Glomerular visceral epithelial cell (primary cell): ENCODE measurements at regions not wholly inside any gene's neighbourhood (a gene's known extent, or its start where the extent isn't known, plus 50 kb on each side); places are given as distances from the start of the nearest gene placed in this dataset.
A peak's percentile ranks its signal among the peaks of the same experiment; 100 is the strongest.

Experiments
- DNase-seq: peaks from one replicate; pipeline ENCODE4 v3.0.0-alpha.2; 2016; ENCODE audit errors: extremely low spot score

GRCh38 chr12:69062621-69063237 is 129.8 kb upstream of the CPM start:
- DNase-seq = no peak

GRCh38 chr12:69064734-69065443 is 131.9 kb upstream of the CPM start:
- no peak for DNase-seq

GRCh38 chr12:69065775-69066174 is 132.8 kb upstream of the CPM start:
- DNase-seq = no peak

- no peak for DNase-seq
These were observed 133.8 kb upstream of the CPM start for GRCh38 chr12:69066492-69067373.

- DNase-seq = no peak
These were observed 134.7 kb upstream of the CPM start for GRCh38 chr12:69067713-69068112.

- DNase-seq = peak; percentile 84
These were observed 135.5 kb upstream of the CPM start for GRCh38 chr12:69068448-69068847.

- no peak for DNase-seq
These were observed 136.5 kb upstream of the CPM start for GRCh38 chr12:69069479-69069878.

GRCh38 chr12:69070319-69071090 is 137.5 kb upstream of the CPM start:
- peak; percentile 68 for DNase-seq

- no peak for DNase-seq
These were observed 138.1 kb upstream of the CPM start for GRCh38 chr12:69071091-69071370.

GRCh38 chr12:69073035-69073434 is 140.1 kb upstream of the CPM start:
- no peak for DNase-seq

GRCh38 chr12:69074556-69075349 is 141.8 kb upstream of the CPM start:
- DNase-seq = no peak

- DNase-seq = no peak
These were observed 150.7 kb upstream of the CPM start for GRCh38 chr12:69083689-69084088.

- DNase-seq = no peak
These were observed 151.9 kb upstream of the CPM start for GRCh38 chr12:69084816-69085378.

- no peak for DNase-seq
These were observed 152.9 kb upstream of the CPM start for GRCh38 chr12:69085852-69086251.

GRCh38 chr12:69087986-69088385 is 151.4 kb upstream of the CPSF6 start:
- DNase-seq = no peak

- DNase-seq = no peak
These were observed 148.6 kb upstream of the CPSF6 start for GRCh38 chr12:69090722-69091121.

GRCh38 chr12:69091442-69092017 is 147.8 kb upstream of the CPSF6 start:
- DNase-seq = no peak

GRCh38 chr12:69092137-69092536 is 147.2 kb upstream of the CPSF6 start:
- DNase-seq = no peak

GRCh38 chr12:69094606-69095216 is 144.7 kb upstream of the CPSF6 start:
- no peak for DNase-seq
